PC-9 (cell line): ENCODE measurements at regions not wholly inside any gene's neighbourhood (a gene's known extent, or its start where the extent isn't known, plus 50 kb on each side); places are given as distances from the start of the nearest gene placed in this dataset.

ENCODE experiments used
- BruUV-seq: library from RNA; stranded (reverse); fragments of 400-500 nt; replicated peaks from 2 replicates; lab custom pipeline; 2021; lab: Mats Ljungman, UMichigan
- CTCF ChIA-PET: fragments of 300-600 bp; sonication (Branson Sonifier 250); formaldehyde crosslinking; loops from one replicate; lab custom pipeline; 2022; ENCODE audit warnings: antibody characterized with exemption; lab: Charles Lee
- POLR2A ChIA-PET: fragments of 300-600 bp; sonication (Branson Sonifier 250); formaldehyde crosslinking; loops from one replicate; lab custom pipeline; 2022; ENCODE audit warnings: antibody characterized with exemption; ENCODE audit not compliant: unreplicated experiment; lab: Charles Lee
- DNase-seq, 2 experiments: peaks; one replicate each; pipeline versions ENCODE4 v3.0.0 to v3.0.0-alpha.2; 2015 to 2022; ENCODE audit warnings: mixed read lengths in 1 of 2
- H2AFZ ChIP-seq: fragments of 200-600 bp; sonication (generic); 2 replicates; pipeline ENCODE4 v1.8.1; 2017; ENCODE audit warnings: antibody characterized with exemption
- H3F3A ChIP-seq: fragments of 200-600 bp; sonication (generic); 2 replicates; pipeline ENCODE4 v1.8.1; 2017; ENCODE audit warnings: antibody characterized with exemption, mild to moderate bottlenecking, low read depth; ENCODE audit not compliant: insufficient read depth
- H3K27ac ChIP-seq: fragments of 200-600 bp; sonication (generic); 2 replicates; pipeline ENCODE4 v1.6.1; 2016; ENCODE audit warnings: mixed run types
- H3K27me3 ChIP-seq: fragments of 200-600 bp; sonication (generic); 2 replicates; pipeline ENCODE4 v1.6.1; 2016; ENCODE audit warnings: low read depth, mixed run types; ENCODE audit not compliant: insufficient read depth
- H3K36me3 ChIP-seq: fragments of 200-600 bp; sonication (generic); 2 replicates; pipeline ENCODE4 v1.6.1; 2016; ENCODE audit warnings: low read depth, mixed run types
- H3K4me1 ChIP-seq: fragments of 200-600 bp; sonication (generic); replicated peaks from 2 replicates; pipeline ENCODE4 v1.6.1; 2016; ENCODE audit warnings: mixed run types; ENCODE audit not compliant: insufficient read depth
- H3K4me2 ChIP-seq: fragments of 200-600 bp; sonication (generic); 2 replicates; pipeline ENCODE4 v1.6.1; 2017; ENCODE audit warnings: mixed run types
- H3K4me3 ChIP-seq: fragments of 200-600 bp; sonication (generic); 2 replicates; pipeline ENCODE4 v1.6.1; 2016; ENCODE audit warnings: mixed run types
- H3K79me2 ChIP-seq: fragments of 200-600 bp; sonication (generic); 2 replicates; pipeline ENCODE4 v1.6.1; 2017; ENCODE audit warnings: low read depth, mixed run types
- H3K9me2 ChIP-seq: fragments of 200-600 bp; sonication (generic); 2 replicates; pipeline ENCODE4 v1.8.1; 2017; ENCODE audit warnings: mild to moderate bottlenecking; ENCODE audit not compliant: insufficient read depth
- H3K9me3 ChIP-seq: fragments of 200-600 bp; sonication (generic); 2 replicates; pipeline ENCODE4 v1.8.1; 2016; ENCODE audit warnings: low read depth; ENCODE audit not compliant: insufficient read depth
- H4K20me1 ChIP-seq: fragments of 200-600 bp; sonication (generic); 2 replicates; pipeline ENCODE4 v1.8.1; 2017; ENCODE audit not compliant: insufficient read depth
- EZH2 ChIP-seq: fragments of 200-600 bp; sonication (generic); IDR thresholded peaks from 2 replicates; pipeline ENCODE4 v1.8.0; 2017; ENCODE audit warnings: antibody characterized with exemption, low read depth
- intact Hi-C: fragments of 100-400 bp; cut with micrococcal nuclease; formaldehyde crosslinking; loops from one replicate; pipeline ENCODE4 v1.10.0; 2022; ENCODE audit not compliant: unreplicated experiment
- TF ChIP-seq, protein P1 (sequence below): fragments of 200-600 bp; sonication (generic); conservative IDR thresholded peaks from 2 replicates; pipeline ENCODE4 v1.6.1; 2017; ENCODE audit warnings: mixed run types, antibody characterized with exemption, mild to moderate bottlenecking, moderate library complexity

GRCh38 chr14:101291390-101291789 is 269.9 kb upstream of the DIO3 start:
- no peak overlapping the region for H3K27ac ChIP-seq
- no peaks in the 10 kb centered on the region for H3K9me3 ChIP-seq
- H3K27me3 ChIP-seq: no peaks in the 10 kb centered on the region
- no peaks in the 10 kb centered on the region for H3K36me3 ChIP-seq
- H3K9me2 ChIP-seq: no peaks in the 10 kb centered on the region
- no peaks in the 10 kb centered on the region for H3K4me1 ChIP-seq
- no peak overlapping the region for H3K4me3 ChIP-seq
- intact Hi-C loops: no loop called here
- ChIA-PET CTCF (no interaction called here), POLR2A (no interaction called here)
- H3K79me2 ChIP-seq: no peaks in the 10 kb centered on the region
- no peaks in the 10 kb centered on the region for H4K20me1 ChIP-seq
- BruUV-seq: no TSS peak
- DNase-seq: no peak
- TF ChIP-seq, protein P1, sequence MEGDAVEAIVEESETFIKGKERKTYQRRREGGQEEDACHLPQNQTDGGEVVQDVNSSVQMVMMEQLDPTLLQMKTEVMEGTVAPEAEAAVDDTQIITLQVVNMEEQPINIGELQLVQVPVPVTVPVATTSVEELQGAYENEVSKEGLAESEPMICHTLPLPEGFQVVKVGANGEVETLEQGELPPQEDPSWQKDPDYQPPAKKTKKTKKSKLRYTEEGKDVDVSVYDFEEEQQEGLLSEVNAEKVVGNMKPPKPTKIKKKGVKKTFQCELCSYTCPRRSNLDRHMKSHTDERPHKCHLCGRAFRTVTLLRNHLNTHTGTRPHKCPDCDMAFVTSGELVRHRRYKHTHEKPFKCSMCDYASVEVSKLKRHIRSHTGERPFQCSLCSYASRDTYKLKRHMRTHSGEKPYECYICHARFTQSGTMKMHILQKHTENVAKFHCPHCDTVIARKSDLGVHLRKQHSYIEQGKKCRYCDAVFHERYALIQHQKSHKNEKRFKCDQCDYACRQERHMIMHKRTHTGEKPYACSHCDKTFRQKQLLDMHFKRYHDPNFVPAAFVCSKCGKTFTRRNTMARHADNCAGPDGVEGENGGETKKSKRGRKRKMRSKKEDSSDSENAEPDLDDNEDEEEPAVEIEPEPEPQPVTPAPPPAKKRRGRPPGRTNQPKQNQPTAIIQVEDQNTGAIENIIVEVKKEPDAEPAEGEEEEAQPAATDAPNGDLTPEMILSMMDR: no peak
- no peak for TF ChIP-seq EZH2
- H2AFZ ChIP-seq: no peak overlapping the region
- no peaks in the 10 kb centered on the region for H3F3A ChIP-seq
- no peak overlapping the region for H3K4me2 ChIP-seq

GRCh38 chr14:101292448-101292847 is 268.8 kb upstream of the DIO3 start:
- Histone ChIP-seq H3K9me3 (no peaks in the 10 kb centered on the region), H3K79me2 (no peaks in the 10 kb centered on the region), H3K4me2 (no peak overlapping the region), H3K27me3 (no peaks in the 10 kb centered on the region), H3K9me2 (no peaks in the 10 kb centered on the region), H2AFZ (no peak overlapping the region), H3F3A (no peaks in the 10 kb centered on the region), H3K4me1 (no peaks in the 10 kb centered on the region), H4K20me1 (no peaks in the 10 kb centered on the region), H3K4me3 (no peak overlapping the region), H3K36me3 (no peaks in the 10 kb centered on the region), H3K27ac (no peak overlapping the region)
- BruUV-seq: no TSS peak
- TF ChIP-seq, protein P1: no peak
- no peak for TF ChIP-seq EZH2
- POLR2A ChIA-PET: no interaction called here
- intact Hi-C loops: no loop called here
- DNase-seq: no peak
- CTCF ChIA-PET: no interaction called here

DNA sequence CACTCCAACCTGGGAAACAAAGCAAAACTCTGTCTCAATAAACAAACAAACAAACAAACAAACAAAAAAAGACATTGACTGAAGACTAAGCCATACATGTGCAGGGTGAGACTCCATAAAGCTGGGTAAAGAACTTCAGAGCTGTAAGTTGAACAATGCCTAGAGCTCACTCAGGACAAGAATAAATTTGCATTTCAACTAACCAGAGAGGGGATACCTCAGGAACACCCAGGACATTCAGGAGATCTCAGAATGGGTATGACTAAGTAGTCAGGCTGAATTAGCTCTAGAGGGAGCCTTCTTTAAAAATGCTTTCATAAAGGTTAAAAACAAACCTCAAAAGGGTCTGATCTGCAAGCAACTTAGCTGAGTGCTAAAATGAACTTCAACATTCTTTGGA is 267.7 kb upstream of the DIO3 start:
- no peak overlapping the region for H3K27ac ChIP-seq
- ChIA-PET POLR2A (no interaction called here), CTCF (no interaction called here)
- TF ChIP-seq, protein P1: no peak
- TF ChIP-seq EZH2: no peak
- BruUV-seq: no TSS peak
- H3K27me3 ChIP-seq: no peaks in the 10 kb centered on the region
- no peaks in the 10 kb centered on the region for H3K9me3 ChIP-seq
- H3F3A ChIP-seq: no peaks in the 10 kb centered on the region
- no peak overlapping the region for H2AFZ ChIP-seq
- H3K4me3 ChIP-seq: no peak overlapping the region
- no peaks in the 10 kb centered on the region for H4K20me1 ChIP-seq
- H3K36me3 ChIP-seq: no peaks in the 10 kb centered on the region
- intact Hi-C loops: no loop called here
- no peak overlapping the region for H3K4me2 ChIP-seq
- no peak for DNase-seq
- H3K79me2 ChIP-seq: no peaks in the 10 kb centered on the region
- no peaks in the 10 kb centered on the region for H3K9me2 ChIP-seq
- no peaks in the 10 kb centered on the region for H3K4me1 ChIP-seq
